Endodermal cell (in vitro differentiated cells): ENCODE measurements at regions not wholly inside any gene's neighbourhood (a gene's known extent, or its start where the extent isn't known, plus 50 kb on each side); places are given as distances from the start of the nearest gene placed in this dataset.
A peak's percentile ranks its signal among the peaks of the same experiment; 100 is the strongest.

Experiments used
- DNase-seq: peaks from one replicate; pipeline ENCODE4 v3.0.0-alpha.2; 2017
- H3K27ac ChIP-seq: 2 replicates; pipeline ENCODE4 v1.5.1; 2013; ENCODE audit warnings: mild to moderate bottlenecking, low read depth, low read length, moderate library complexity
- H3K27me3 ChIP-seq: 2 replicates; pipeline ENCODE4 v1.6.1; 2013; ENCODE audit warnings: mild to moderate bottlenecking, low read length, moderate library complexity; ENCODE audit not compliant: insufficient read depth, control insufficient read depth, poor library complexity, severe bottlenecking
- H3K36me3 ChIP-seq: 2 replicates; pipeline ENCODE4 v1.7.0; 2013; ENCODE audit warnings: mild to moderate bottlenecking, low read length, moderate library complexity; ENCODE audit not compliant: control insufficient read depth, insufficient read depth
- H3K4me1 ChIP-seq: one replicate; pipeline ENCODE4 v1.7.0; 2013; ENCODE audit warnings: low read length; ENCODE audit not compliant: control insufficient read depth, insufficient read depth
- H3K4me3 ChIP-seq: 2 replicates; pipeline ENCODE4 v1.5.1; 2013; ENCODE audit warnings: mild to moderate bottlenecking, low read length, moderate library complexity
- H3K9ac ChIP-seq: 2 replicates; pipeline ENCODE4 v1.6.1; 2013; ENCODE audit warnings: mild to moderate bottlenecking, low read length, moderate library complexity; ENCODE audit not compliant: poor library complexity, severe bottlenecking; ENCODE audit errors: extremely low read depth
- H3K9me3 ChIP-seq: 2 replicates; pipeline ENCODE4 v1.6.1; 2013; ENCODE audit warnings: mild to moderate bottlenecking, low read length, moderate library complexity; ENCODE audit not compliant: control insufficient read depth
- H3K27ac Mint-ChIP-seq: 2 replicates; pipeline ENCODE4 v1.8.0; 2020; ENCODE audit warnings: mixed read lengths
- H3K27me3 Mint-ChIP-seq: 2 replicates; pipeline ENCODE4 v1.8.0; 2021; ENCODE audit warnings: mild to moderate bottlenecking, mixed read lengths; ENCODE audit not compliant: insufficient read depth
- H3K36me3 Mint-ChIP-seq: 2 replicates; pipeline ENCODE4 v1.8.0; 2020; ENCODE audit warnings: low read depth, mixed read lengths
- H3K4me1 Mint-ChIP-seq: 2 replicates; pipeline ENCODE4 v1.8.0; 2020; ENCODE audit warnings: mixed read lengths
- H3K4me3 Mint-ChIP-seq: 2 replicates; pipeline ENCODE4 v1.8.0; 2020; ENCODE audit warnings: mild to moderate bottlenecking, moderate library complexity, mixed read lengths
- H3K9me3 Mint-ChIP-seq: 2 replicates; pipeline ENCODE4 v1.8.0; 2020; ENCODE audit warnings: mild to moderate bottlenecking, mixed read lengths
- CTCF ChIP-seq: fragments of 200-600 bp; sonication (generic); conservative IDR thresholded peaks from 2 replicates; pipeline ENCODE4 v1.5.0; 2021; ENCODE audit warnings: antibody characterized with exemption, mild to moderate bottlenecking
- WGBS, 2 experiments: methylation state at CpG; one replicate each; pipeline versions ENCODE4 v1.1.5 to v1.1.7; 2013; ENCODE audit warnings: missing lambda C conversion rate in 2 of 2, mixed read lengths in 1 of 2; ENCODE audit not compliant: insufficient coverage in 1 of 2, insufficient read length in 1 of 2; 5-methylcytosine and 5-hydroxymethylcytosine counted together

GRCh38 chrX:146581981-146582712 is 227.4 kb upstream of the CXorf51B start:
- H3K4me1 Mint-ChIP-seq, result no peaks in the 10 kb centered on the region
- Histone ChIP-seq H3K9ac (no peak overlapping the region), H3K27me3 (no peaks in the 10 kb centered on the region), H3K4me1 (no peaks in the 10 kb centered on the region), H3K27ac (no peak overlapping the region), H3K4me3 (no peak overlapping the region), H3K36me3 (no peaks in the 10 kb centered on the region), H3K9me3 (no peaks in the 10 kb centered on the region)
- no peak overlapping the region for H3K27ac Mint-ChIP-seq
- DNase-seq, result peak; percentile 50
- peak; percentile 54 for TF ChIP-seq CTCF
- H3K36me3 Mint-ChIP-seq, result peaks cover 1% of the 10 kb centered on the region
- H3K9me3 Mint-ChIP-seq, result peaks cover 66% of the 10 kb centered on the region
- WGBS, 2 experiments, result 65% methylated on average over 4 of the region's 5 CpGs; no CpG with 5 or more reads in 1 of the 2 experiments
- no peak overlapping the region for H3K4me3 Mint-ChIP-seq
- no peaks in the 10 kb centered on the region for H3K27me3 Mint-ChIP-seq

- H3K4me1 Mint-ChIP-seq, result no peaks in the 10 kb centered on the region
- H3K36me3 Mint-ChIP-seq, result no peaks in the 10 kb centered on the region
- H3K4me3 ChIP-seq, result no peak overlapping the region
- no peak overlapping the region for H3K9ac ChIP-seq
- no peaks in the 10 kb centered on the region for H3K4me1 ChIP-seq
- no peak overlapping the region for H3K27ac Mint-ChIP-seq
- H3K27ac ChIP-seq, result no peak overlapping the region
- no peak for TF ChIP-seq CTCF
- no peak overlapping the region for H3K4me3 Mint-ChIP-seq
- H3K36me3 ChIP-seq, result no peaks in the 10 kb centered on the region
- no peaks in the 10 kb centered on the region for H3K27me3 Mint-ChIP-seq
- no peaks in the 10 kb centered on the region for H3K27me3 ChIP-seq
- H3K9me3 ChIP-seq, result peaks cover 14% of the 10 kb centered on the region
- WGBS, 2 experiments, result 74 to 90% methylated on average over 2 to 6 of the region's 6 CpGs
- DNase-seq, result no peak
- peaks cover 50% of the 10 kb centered on the region for H3K9me3 Mint-ChIP-seq
These were observed 207.3 kb upstream of the CXorf51B start for GRCh38 chrX:146602246-146602645.

- no peaks in the 10 kb centered on the region for H3K36me3 ChIP-seq
- no peak for TF ChIP-seq CTCF
- no peak overlapping the region for H3K27ac Mint-ChIP-seq
- no peaks in the 10 kb centered on the region for H3K27me3 Mint-ChIP-seq
- no peak overlapping the region for H3K9ac ChIP-seq
- no peaks in the 10 kb centered on the region for H3K36me3 Mint-ChIP-seq
- WGBS, 2 experiments, result 78% methylated on average over 1 of the region's 2 CpGs; no CpG with 5 or more reads in 1 of the 2 experiments
- H3K9me3 ChIP-seq, result peaks cover 13% of the 10 kb centered on the region
- no peaks in the 10 kb centered on the region for H3K4me1 Mint-ChIP-seq
- H3K9me3 Mint-ChIP-seq, result peaks cover 35% of the 10 kb centered on the region
- H3K4me1 ChIP-seq, result no peaks in the 10 kb centered on the region
- no peak overlapping the region for H3K27ac ChIP-seq
- H3K4me3 ChIP-seq, result no peak overlapping the region
- no peaks in the 10 kb centered on the region for H3K27me3 ChIP-seq
- no peak for DNase-seq
- H3K4me3 Mint-ChIP-seq, result no peak overlapping the region
These were observed 205.4 kb upstream of the CXorf51B start for GRCh38 chrX:146604196-146604595.
